ENCODE measurements at regions not wholly inside any gene's neighbourhood (a gene's known extent, or its start where the extent isn't known, plus 50 kb on each side); places are given as distances from the start of the nearest gene placed in this dataset.

- Histone ChIP-seq H4K20me1 (ENCODE audit: control insufficient read depth, insufficient read depth) (no peaks in the 10 kb centered on the region), H3K79me2 (ENCODE audit: control insufficient read depth, insufficient read depth, low read length) (no peaks in the 10 kb centered on the region), H3K27ac (ENCODE audit: control insufficient read depth, insufficient read depth) (no peak overlapping the region), H3K9ac (ENCODE audit: control insufficient read depth, insufficient read depth, low read length) (no peak overlapping the region), H3K27me3 (replicated peaks in 1 of 2; ENCODE audit: control insufficient read depth in 2 of 2, insufficient read depth in 2 of 2, low read length in 1 of 2) (no peaks in the 10 kb centered on the region), H2AFZ (ENCODE audit: control insufficient read depth, low read depth, low read length) (no peak overlapping the region), H3K4me1 (ENCODE audit: control insufficient read depth, insufficient read depth, low read length) (no peaks in the 10 kb centered on the region), H3K9me3 (replicated peaks; ENCODE audit: control insufficient read depth, insufficient read depth, low read length) (no peaks in the 10 kb centered on the region), H3K4me3 (no peak overlapping the region), H3K36me3 (ENCODE audit: control insufficient read depth in 2 of 2, insufficient read depth in 2 of 2, low read length in 1 of 2) (no peaks in the 10 kb centered on the region), H3K4me2 (ENCODE audit: control insufficient read depth, insufficient read depth) (no peak overlapping the region)
- RAD21 ChIA-PET (ENCODE audit: unreplicated experiment): interaction anchor here (0.6 to 1.1 kb wide), 3 partner anchors 9 to 19 kb away, joined by 3 read pairs; no protein-coding TSS in a partner anchor
- DNase-seq (ENCODE audit: low read depth, low spot score) (no peak), ATAC-seq (peak; percentile 71), FAIRE-seq (no peak)
- BruUV-seq (replicated peaks): no TSS peak
- TF ChIP-seq ATF7 (IDR thresholded peaks at IDR 0.05; ENCODE audit: low read depth) (peak; percentile 42; the same call in 1 of the 2 replicates), PAX8 (IDR thresholded peaks at IDR 0.05) (no peak)
- CTCF ChIA-PET: interaction anchor here (1.1 to 1.2 kb wide), 2 partner anchors 15 to 65 kb away, joined by 3 read pairs; no protein-coding TSS in a partner anchor
- intact Hi-C loops (cut with micrococcal nuclease; ENCODE audit: unreplicated experiment) (no loop called here), in situ Hi-C loops (cut with MboI) (no loop called here)
- WGBS (ENCODE audit: insufficient coverage, insufficient replicate concordance, low lambda C conversion rate, missing lambda C conversion rate): 13% methylated on average over 7 of the region's 7 CpGs
- SMC1A ChIA-PET (ENCODE audit: uncharacterized antibody, unreplicated experiment): interaction anchor here (3.2 kb wide), 1 partner anchor 10 kb away, joined by 16 read pairs; no protein-coding TSS in a partner anchor
- POLR2A ChIA-PET: interaction anchor here (0.9 kb wide), 1 partner anchor 12 kb away, joined by 3 read pairs; no protein-coding TSS in a partner anchor
Measured at GRCh38 chr11:80414181-80415165, 973.6 kb upstream of the TENM4 start.

- no peaks in the 10 kb centered on the region for H3K9me3 ChIP-seq (replicated peaks; ENCODE audit: control insufficient read depth, insufficient read depth, low read length)
- ChIA-PET SMC1A (ENCODE audit: uncharacterized antibody, unreplicated experiment) (no interaction called here), CTCF (no interaction called here), RAD21 (ENCODE audit: unreplicated experiment) (no interaction called here), POLR2A (no interaction called here)
- no peaks in the 10 kb centered on the region for H3K27me3 ChIP-seq (replicated peaks in 1 of 2; ENCODE audit: control insufficient read depth in 2 of 2, insufficient read depth in 2 of 2, low read length in 1 of 2)
- no peak overlapping the region for H3K27ac ChIP-seq (ENCODE audit: control insufficient read depth, insufficient read depth)
- no peaks in the 10 kb centered on the region for H3K36me3 ChIP-seq (ENCODE audit: control insufficient read depth in 2 of 2, insufficient read depth in 2 of 2, low read length in 1 of 2)
- no peak overlapping the region for H3K4me2 ChIP-seq (ENCODE audit: control insufficient read depth, insufficient read depth)
- 19% methylated on average over 5 of the region's 5 CpGs for WGBS (ENCODE audit: insufficient coverage, insufficient replicate concordance, low lambda C conversion rate, missing lambda C conversion rate)
- DNase-seq (ENCODE audit: low read depth, low spot score) (no peak), FAIRE-seq (no peak), ATAC-seq (no peak)
- H3K4me1 ChIP-seq (ENCODE audit: control insufficient read depth, insufficient read depth, low read length): no peaks in the 10 kb centered on the region
- BruUV-seq (replicated peaks): no TSS peak
- H4K20me1 ChIP-seq (ENCODE audit: control insufficient read depth, insufficient read depth): no peaks in the 10 kb centered on the region
- no peaks in the 10 kb centered on the region for H3K79me2 ChIP-seq (ENCODE audit: control insufficient read depth, insufficient read depth, low read length)
- in situ Hi-C loops (cut with MboI) (no loop called here), intact Hi-C loops (cut with micrococcal nuclease; ENCODE audit: unreplicated experiment) (no loop called here)
- H3K9ac ChIP-seq (ENCODE audit: control insufficient read depth, insufficient read depth, low read length): no peak overlapping the region
- H3K4me3 ChIP-seq: no peak overlapping the region
- no peak overlapping the region for H2AFZ ChIP-seq (ENCODE audit: control insufficient read depth, low read depth, low read length)
- TF ChIP-seq HSF1 (IDR thresholded peaks at IDR 0.05; ENCODE audit: low read depth, low read length) (no peak), STAT1 (conservative IDR thresholded peaks at IDR 0.05) (no peak), TARDBP (IDR thresholded peaks at IDR 0.05; ENCODE audit: borderline replicate concordance) (no peak), SREBF2 (IDR thresholded peaks at IDR 0.05; ENCODE audit: low read length) (no peak), NFYB (IDR thresholded peaks at IDR 0.05; ENCODE audit: insufficient read depth, low read depth, low read length) (no peak), EP300 (IDR thresholded peaks at IDR 0.05; ENCODE audit: borderline replicate concordance in 1 of 2, control insufficient read depth in 1 of 2, low read depth in 2 of 2, low read length in 2 of 2) (no peak), ZBTB11 (CRISPR knock-in tag; IDR thresholded peaks at IDR 0.05) (no peak)
Measured at GRCh38 chr11:80412604-80413003, 971.8 kb upstream of the TENM4 start.
